ENCODE measurements at regions not wholly inside any gene's neighbourhood (a gene's known extent, or its start where the extent isn't known, plus 50 kb on each side); places are given as distances from the start of the nearest gene placed in this dataset.

- DNase-seq (ENCODE audit: low spot score) (no peak), ATAC-seq (ENCODE audit: low FRiP score) (no peak)
- TF ChIP-seq CTCF (IDR thresholded peaks at IDR 0.05): no peak
Observed at GRCh38 chr20:11354846-11355245, 562.8 kb upstream of the BTBD3 start.

GRCh38 chr20:11355345-11355744 is 562.3 kb upstream of the BTBD3 start:
- ATAC-seq (ENCODE audit: low FRiP score) (no peak), DNase-seq (ENCODE audit: low spot score) (no peak)
- no peak for TF ChIP-seq CTCF (IDR thresholded peaks at IDR 0.05)

- no peak for DNase-seq (ENCODE audit: low spot score)
- TF ChIP-seq CTCF (IDR thresholded peaks at IDR 0.05): no peak
- no peak for ATAC-seq (ENCODE audit: low FRiP score)
Observed at GRCh38 chr20:11356061-11356460, 561.6 kb upstream of the BTBD3 start.

GRCh38 chr20:11362450-11362849 is 555.2 kb upstream of the BTBD3 start:
- DNase-seq (ENCODE audit: low spot score): no peak
- no peak for TF ChIP-seq CTCF (IDR thresholded peaks at IDR 0.05)
- ATAC-seq (ENCODE audit: low FRiP score): no peak

- DNase-seq (ENCODE audit: low spot score) (no peak), ATAC-seq (ENCODE audit: low FRiP score) (no peak)
- no peak for TF ChIP-seq CTCF (IDR thresholded peaks at IDR 0.05)
Observed at GRCh38 chr20:11364736-11365135, 553.0 kb upstream of the BTBD3 start.

GRCh38 chr20:11366660-11367059 is 551.0 kb upstream of the BTBD3 start:
- TF ChIP-seq CTCF (IDR thresholded peaks at IDR 0.05): no peak
- ATAC-seq (ENCODE audit: low FRiP score): no peak
- DNase-seq (ENCODE audit: low spot score): no peak

GRCh38 chr20:11368499-11368898 is 549.2 kb upstream of the BTBD3 start:
- no peak for ATAC-seq (ENCODE audit: low FRiP score)
- no peak for DNase-seq (ENCODE audit: low spot score)
- no peak for TF ChIP-seq CTCF (IDR thresholded peaks at IDR 0.05)

Measured in omental fat pad (tissue), 3 donors.